ENCODE measurements at regions not wholly inside any gene's neighbourhood (a gene's known extent, or its start where the extent isn't known, plus 50 kb on each side); places are given as distances from the start of the nearest gene placed in this dataset.

DNA sequence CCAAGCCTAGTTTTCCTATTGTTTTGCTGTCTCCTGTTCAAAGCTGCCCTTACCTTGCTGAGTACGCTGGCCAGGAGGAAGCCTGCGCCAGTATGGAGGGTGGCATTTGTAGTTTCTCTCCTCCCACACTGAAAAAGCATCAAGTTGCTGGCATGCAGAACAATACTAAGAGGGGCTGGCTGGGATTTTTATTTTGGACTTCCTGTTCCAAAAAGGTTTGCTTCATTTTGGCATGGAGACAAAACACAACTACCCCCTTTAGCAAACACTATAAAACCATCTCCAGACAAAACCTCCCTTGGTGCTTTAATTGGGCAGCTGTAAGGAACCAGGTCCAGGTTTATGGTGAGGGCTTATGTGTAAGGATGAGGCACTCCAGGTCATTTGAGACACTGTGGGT is 457.6 kb downstream of the PDCD6IP start:
- no peak for TF ChIP-seq CTCF (IDR thresholded peaks at IDR 0.05; ENCODE audit: extremely low read depth in 1 of 2, insufficient read depth in 1 of 2, low read depth in 1 of 2, low read length in 2 of 2)
- no peak for TF ChIP-seq POLR2AphosphoS5 (IDR thresholded peaks at IDR 0.05; ENCODE audit: insufficient read depth, low read depth, low read length)
- TF ChIP-seq POLR2A (IDR thresholded peaks at IDR 0.05; ENCODE audit: low read depth, low read length) = no peak
- no peak for TF ChIP-seq MYC (IDR thresholded peaks at IDR 0.05; ENCODE audit: low read depth, low read length)
- TF ChIP-seq EZH2 (IDR thresholded peaks at IDR 0.05; ENCODE audit: borderline replicate concordance, low read depth, low read length, severe bottlenecking) = no peak

Data from endothelial cell of umbilical vein (primary cell).